Choroid plexus epithelial cell (primary cell): ENCODE measurements at regions not wholly inside any gene's neighbourhood (a gene's known extent, or its start where the extent isn't known, plus 50 kb on each side); places are given as distances from the start of the nearest gene placed in this dataset.

Experiments
- DNase-seq: peaks from one replicate; pipeline ENCODE4 v3.0.0-alpha.2; 2010; ENCODE audit warnings: low read depth
- H3K4me3 ChIP-seq: 2 replicates; pipeline ENCODE4 v1.5.1; 2011; ENCODE audit warnings: low read depth, mild to moderate bottlenecking, control low read depth, low read length, moderate library complexity
- TF ChIP-seq, protein P1 (sequence below): conservative IDR thresholded peaks from 2 replicates; pipeline ENCODE4 v1.5.1; 2011; ENCODE audit warnings: low read depth, mild to moderate bottlenecking, control low read depth, inconsistent platforms, low read length, moderate library complexity

DNA sequence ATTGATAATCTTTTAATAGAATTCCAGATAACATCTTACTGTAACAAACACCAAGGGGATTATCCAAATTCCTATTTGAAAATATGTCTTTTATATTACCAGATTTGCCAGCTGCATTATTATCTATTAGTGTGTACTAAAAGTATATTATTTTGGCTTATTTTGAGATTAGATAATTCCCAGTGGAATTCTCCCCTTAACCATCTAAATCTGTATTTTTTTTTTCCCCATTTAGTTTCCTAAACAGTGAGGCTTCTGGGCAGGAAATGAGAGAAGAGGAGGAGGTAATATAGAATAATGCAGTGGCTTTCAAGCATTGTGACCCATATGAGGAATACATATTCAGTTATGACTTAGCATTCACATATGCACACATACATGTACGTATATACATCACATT, 53.5 kb upstream of the ABL1 start:
- TF ChIP-seq, protein P1, sequence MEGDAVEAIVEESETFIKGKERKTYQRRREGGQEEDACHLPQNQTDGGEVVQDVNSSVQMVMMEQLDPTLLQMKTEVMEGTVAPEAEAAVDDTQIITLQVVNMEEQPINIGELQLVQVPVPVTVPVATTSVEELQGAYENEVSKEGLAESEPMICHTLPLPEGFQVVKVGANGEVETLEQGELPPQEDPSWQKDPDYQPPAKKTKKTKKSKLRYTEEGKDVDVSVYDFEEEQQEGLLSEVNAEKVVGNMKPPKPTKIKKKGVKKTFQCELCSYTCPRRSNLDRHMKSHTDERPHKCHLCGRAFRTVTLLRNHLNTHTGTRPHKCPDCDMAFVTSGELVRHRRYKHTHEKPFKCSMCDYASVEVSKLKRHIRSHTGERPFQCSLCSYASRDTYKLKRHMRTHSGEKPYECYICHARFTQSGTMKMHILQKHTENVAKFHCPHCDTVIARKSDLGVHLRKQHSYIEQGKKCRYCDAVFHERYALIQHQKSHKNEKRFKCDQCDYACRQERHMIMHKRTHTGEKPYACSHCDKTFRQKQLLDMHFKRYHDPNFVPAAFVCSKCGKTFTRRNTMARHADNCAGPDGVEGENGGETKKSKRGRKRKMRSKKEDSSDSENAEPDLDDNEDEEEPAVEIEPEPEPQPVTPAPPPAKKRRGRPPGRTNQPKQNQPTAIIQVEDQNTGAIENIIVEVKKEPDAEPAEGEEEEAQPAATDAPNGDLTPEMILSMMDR = no peak
- DNase-seq = no peak
- H3K4me3 ChIP-seq = peak overlapping the region; percentile 44

DNA sequence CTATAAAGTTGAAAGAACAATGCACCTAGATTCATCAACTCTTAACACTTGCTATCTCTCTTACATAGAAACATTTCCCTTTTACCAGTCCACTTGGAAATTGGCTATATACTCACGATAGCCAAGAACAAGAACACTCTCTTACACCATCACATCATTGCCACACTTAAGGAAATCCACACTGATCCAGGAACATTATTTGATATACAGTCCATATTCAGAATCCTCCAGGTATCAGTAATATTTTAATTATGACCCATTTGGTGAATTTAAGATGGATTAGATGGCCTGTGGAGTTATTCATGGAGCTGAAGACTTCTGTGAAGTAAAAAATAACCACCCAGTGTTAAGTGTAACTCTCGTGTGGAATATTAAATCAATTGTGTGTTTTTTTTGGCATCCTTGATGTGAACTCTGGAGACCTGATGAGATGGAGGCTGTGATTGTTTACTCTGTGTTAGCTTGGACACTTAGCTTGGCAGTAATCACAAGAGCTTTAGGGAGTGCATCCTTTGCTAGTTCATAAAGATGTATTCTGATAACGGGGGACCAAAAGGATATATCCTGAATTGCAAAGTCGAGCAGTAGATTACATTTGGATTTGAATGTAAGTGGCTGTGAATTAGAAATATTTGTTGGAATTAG, 52.0 kb upstream of the ABL1 start:
- peak; percentile 28 for DNase-seq
- H3K4me3 ChIP-seq = no peak overlapping the region
- TF ChIP-seq, protein P1 = no peak

DNA sequence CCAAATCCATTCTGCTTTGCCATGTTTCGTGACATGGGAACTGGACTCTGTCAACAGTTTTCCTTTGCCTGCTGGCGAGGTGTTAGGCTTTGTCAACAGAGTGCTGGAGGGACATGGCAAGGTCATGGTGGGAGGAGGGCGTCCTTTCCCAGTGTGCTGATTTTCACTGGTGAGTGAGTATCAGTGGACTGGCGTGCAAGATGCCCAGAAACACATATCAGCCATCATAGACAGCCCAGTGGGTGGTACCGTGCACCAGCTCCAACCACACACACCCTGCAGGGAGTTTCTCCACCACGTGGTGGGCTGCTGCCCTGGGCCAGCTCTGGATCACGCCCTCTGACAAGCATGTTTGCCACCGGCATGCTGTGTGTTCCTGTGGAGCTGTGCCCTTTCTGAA, 50.0 kb upstream of the ABL1 start:
- TF ChIP-seq, protein P1 = no peak
- DNase-seq = no peak
- H3K4me3 ChIP-seq = no peak overlapping the region
